ENCODE measurements at regions not wholly inside any gene's neighbourhood (a gene's known extent, or its start where the extent isn't known, plus 50 kb on each side); places are given as distances from the start of the nearest gene placed in this dataset.
"Not testable (repeated sequence)": the region's sequence is repeated elsewhere in the genome, so short reads cannot be mapped to it uniquely, and the experiment has no call there.

GRCh38 chr5:130759061-130759460 lies 406.0 kb downstream of the HINT1 start:
- Histone ChIP-seq H3K36me3 (ENCODE audit: control insufficient read depth in 2 of 2, insufficient read depth in 2 of 2, low read length in 1 of 2) (no peaks in the 10 kb centered on the region), H3K4me3 (ENCODE audit: low read depth in 1 of 2, low read length in 2 of 2) (no peak overlapping the region), H3K4me1 (ENCODE audit: control insufficient read depth in 2 of 2, insufficient read depth in 2 of 2, low read length in 1 of 2) (no peaks in the 10 kb centered on the region), H3K27ac (ENCODE audit: low read depth in 2 of 2, low read length in 1 of 2) (no peak overlapping the region), H3K9me3 (ENCODE audit: control insufficient read depth in 2 of 2, insufficient read depth in 1 of 2, low read depth in 1 of 2, low read length in 1 of 2) (no peaks in the 10 kb centered on the region), H3K27me3 (ENCODE audit: control insufficient read depth in 1 of 2, insufficient read depth in 2 of 2, low read length in 2 of 2) (no peaks in the 10 kb centered on the region)
- 52 to 69% methylated on average over 3 of the region's 3 CpGs for WGBS, 2 donors

DNA sequence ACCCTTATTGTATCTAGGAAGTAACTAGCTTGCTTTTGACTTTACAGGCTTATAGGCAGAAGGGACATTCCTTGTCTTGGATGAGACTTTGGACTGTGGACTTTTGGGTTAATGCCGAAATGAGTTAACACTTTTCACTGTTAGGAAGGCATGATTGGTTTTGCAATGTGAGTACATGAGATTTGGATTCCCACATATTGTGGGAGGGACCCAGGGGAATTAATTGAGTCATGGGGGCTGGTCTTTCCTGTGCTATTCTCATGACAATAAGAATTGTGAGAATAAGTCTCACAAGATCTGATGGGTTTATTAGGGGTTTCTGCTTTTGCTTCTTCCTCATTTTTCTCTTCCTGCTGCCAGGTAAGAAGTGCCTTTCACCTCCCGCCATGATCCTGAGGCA lies 417.5 kb downstream of the HINT1 start:
- H3K9me3 ChIP-seq (ENCODE audit: control insufficient read depth in 2 of 2, insufficient read depth in 1 of 2, low read depth in 1 of 2, low read length in 1 of 2) = no peaks in the 10 kb centered on the region
- H3K4me3 ChIP-seq (ENCODE audit: low read depth in 1 of 2, low read length in 2 of 2) = no peak overlapping the region
- 92 to 97% methylated on average over 2 of the region's 2 CpGs for WGBS, 2 donors
- H3K36me3 ChIP-seq (ENCODE audit: control insufficient read depth in 2 of 2, insufficient read depth in 2 of 2, low read length in 1 of 2) = no peaks in the 10 kb centered on the region
- no peak overlapping the region for H3K27ac ChIP-seq (ENCODE audit: low read depth in 2 of 2, low read length in 1 of 2)
- no peaks in the 10 kb centered on the region for H3K27me3 ChIP-seq (ENCODE audit: control insufficient read depth in 1 of 2, insufficient read depth in 2 of 2, low read length in 2 of 2)
- H3K4me1 ChIP-seq (ENCODE audit: control insufficient read depth in 2 of 2, insufficient read depth in 2 of 2, low read length in 1 of 2) = no peaks in the 10 kb centered on the region

DNA sequence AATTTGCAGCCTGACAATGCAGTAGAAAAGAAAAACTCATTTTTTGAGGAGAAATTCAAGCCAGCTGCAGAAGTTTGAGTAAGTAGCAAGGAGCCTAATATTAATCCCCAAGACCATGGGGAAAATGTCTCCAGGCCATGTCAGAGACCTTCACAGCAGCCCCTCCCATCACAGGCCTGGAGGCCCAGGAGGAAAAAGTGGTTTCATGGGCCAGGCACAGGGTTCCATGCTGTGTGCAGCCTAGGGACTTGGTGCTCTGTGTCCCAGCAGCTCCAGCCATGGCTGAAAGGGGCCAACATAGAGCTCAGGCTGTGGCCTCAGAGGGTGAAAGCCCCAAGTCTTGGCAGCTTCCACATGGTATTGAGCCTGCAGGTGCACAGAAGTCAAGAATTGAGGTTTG lies 418.4 kb downstream of the HINT1 start:
- H3K27me3 ChIP-seq (ENCODE audit: control insufficient read depth in 1 of 2, insufficient read depth in 2 of 2, low read length in 2 of 2); H3K27ac ChIP-seq (ENCODE audit: low read depth in 2 of 2, low read length in 1 of 2); H3K36me3 ChIP-seq (ENCODE audit: control insufficient read depth in 2 of 2, insufficient read depth in 2 of 2, low read length in 1 of 2); H3K4me1 ChIP-seq (ENCODE audit: control insufficient read depth in 2 of 2, insufficient read depth in 2 of 2, low read length in 1 of 2); H3K4me3 ChIP-seq (ENCODE audit: low read depth in 1 of 2, low read length in 2 of 2); H3K9me3 ChIP-seq (ENCODE audit: control insufficient read depth in 2 of 2, insufficient read depth in 1 of 2, low read depth in 1 of 2, low read length in 1 of 2): not testable (repeated sequence)

- Histone ChIP-seq H3K4me1 (ENCODE audit: control insufficient read depth in 2 of 2, insufficient read depth in 2 of 2, low read length in 1 of 2) (no peaks in the 10 kb centered on the region), H3K27ac (ENCODE audit: low read depth in 2 of 2, low read length in 1 of 2) (no peak overlapping the region), H3K27me3 (ENCODE audit: control insufficient read depth in 1 of 2, insufficient read depth in 2 of 2, low read length in 2 of 2) (no peaks in the 10 kb centered on the region), H3K9me3 (ENCODE audit: control insufficient read depth in 2 of 2, insufficient read depth in 1 of 2, low read depth in 1 of 2, low read length in 1 of 2) (no peaks in the 10 kb centered on the region), H3K4me3 (ENCODE audit: low read depth in 1 of 2, low read length in 2 of 2) (no peak overlapping the region), H3K36me3 (ENCODE audit: control insufficient read depth in 2 of 2, insufficient read depth in 2 of 2, low read length in 1 of 2) (no peaks in the 10 kb centered on the region)
- 43 to 54% methylated on average over 1 of the region's 1 CpG for WGBS, 2 donors
These were observed 422.0 kb downstream of the HINT1 start for GRCh38 chr5:130743092-130743491.

DNA sequence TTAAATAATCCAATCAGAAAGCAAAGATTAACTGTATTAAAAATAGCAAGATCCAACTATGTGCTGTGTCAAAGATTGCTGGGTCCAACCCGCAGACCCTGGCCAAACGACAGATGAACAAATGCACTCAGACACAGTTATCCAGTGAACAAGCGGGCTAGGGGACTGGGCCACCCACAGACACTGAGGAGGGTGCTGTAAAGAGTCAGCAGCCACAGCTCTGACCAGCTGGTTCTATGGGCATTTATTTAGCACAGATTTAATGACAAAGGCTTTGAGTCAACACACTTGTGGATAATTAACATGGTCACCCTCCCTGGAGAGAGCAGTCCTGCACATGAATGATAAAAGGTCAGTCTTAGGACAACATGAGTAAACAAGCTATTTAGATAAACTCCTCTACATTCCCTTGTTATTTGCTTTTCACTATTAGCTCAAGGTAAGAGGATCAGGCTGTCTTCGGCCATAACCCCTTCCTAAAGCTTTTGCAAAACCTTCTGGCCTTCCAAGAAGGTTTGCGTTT lies 424.9 kb downstream of the HINT1 start:
- Histone ChIP-seq H3K27me3 (ENCODE audit: control insufficient read depth in 1 of 2, insufficient read depth in 2 of 2, low read length in 2 of 2) (no peaks in the 10 kb centered on the region), H3K4me1 (ENCODE audit: control insufficient read depth in 2 of 2, insufficient read depth in 2 of 2, low read length in 1 of 2) (no peaks in the 10 kb centered on the region), H3K4me3 (ENCODE audit: low read depth in 1 of 2, low read length in 2 of 2) (no peak overlapping the region), H3K27ac (ENCODE audit: low read depth in 2 of 2, low read length in 1 of 2) (no peak overlapping the region), H3K9me3 (ENCODE audit: control insufficient read depth in 2 of 2, insufficient read depth in 1 of 2, low read depth in 1 of 2, low read length in 1 of 2) (no peaks in the 10 kb centered on the region), H3K36me3 (ENCODE audit: control insufficient read depth in 2 of 2, insufficient read depth in 2 of 2, low read length in 1 of 2) (no peaks in the 10 kb centered on the region)
- 83% methylated on average over 5 of the region's 5 CpGs for WGBS, 2 donors

- Histone ChIP-seq H3K4me1 (ENCODE audit: control insufficient read depth in 2 of 2, insufficient read depth in 2 of 2, low read length in 1 of 2) (no peaks in the 10 kb centered on the region), H3K4me3 (ENCODE audit: low read depth in 1 of 2, low read length in 2 of 2) (no peak overlapping the region), H3K9me3 (ENCODE audit: control insufficient read depth in 2 of 2, insufficient read depth in 1 of 2, low read depth in 1 of 2, low read length in 1 of 2) (no peaks in the 10 kb centered on the region), H3K27ac (ENCODE audit: low read depth in 2 of 2, low read length in 1 of 2) (no peak overlapping the region), H3K27me3 (ENCODE audit: control insufficient read depth in 1 of 2, insufficient read depth in 2 of 2, low read length in 2 of 2) (no peaks in the 10 kb centered on the region), H3K36me3 (ENCODE audit: control insufficient read depth in 2 of 2, insufficient read depth in 2 of 2, low read length in 1 of 2) (no peaks in the 10 kb centered on the region)
- 93 to 98% methylated on average over 4 of the region's 4 CpGs for WGBS, 2 donors
These were observed 433.2 kb downstream of the HINT1 start for GRCh38 chr5:130731839-130732238.

DNA sequence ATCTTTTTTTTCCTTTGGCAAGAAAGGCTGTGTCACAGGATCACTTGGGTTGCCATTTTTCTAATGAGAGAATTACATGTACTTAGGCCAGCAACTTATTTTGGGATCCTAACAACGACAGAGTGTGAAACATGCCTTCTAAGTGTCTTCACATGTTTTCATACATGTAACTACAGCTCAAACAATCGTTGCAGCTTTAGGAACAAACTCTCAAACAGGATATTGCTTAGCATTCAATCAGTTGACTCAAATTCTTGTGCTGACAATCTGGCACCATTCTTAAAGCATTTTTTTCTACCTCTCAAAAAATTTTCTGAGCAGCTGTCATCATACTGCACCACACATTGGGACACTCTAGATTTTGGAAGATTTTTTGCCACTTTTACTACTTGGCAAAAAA lies 435.5 kb downstream of the HINT1 start:
- Histone ChIP-seq H3K4me1 (ENCODE audit: control insufficient read depth in 2 of 2, insufficient read depth in 2 of 2, low read length in 1 of 2) (no peaks in the 10 kb centered on the region), H3K36me3 (ENCODE audit: control insufficient read depth in 2 of 2, insufficient read depth in 2 of 2, low read length in 1 of 2) (no peaks in the 10 kb centered on the region), H3K4me3 (ENCODE audit: low read depth in 1 of 2, low read length in 2 of 2) (no peak overlapping the region), H3K9me3 (ENCODE audit: control insufficient read depth in 2 of 2, insufficient read depth in 1 of 2, low read depth in 1 of 2, low read length in 1 of 2) (no peaks in the 10 kb centered on the region), H3K27me3 (ENCODE audit: control insufficient read depth in 1 of 2, insufficient read depth in 2 of 2, low read length in 2 of 2) (no peaks in the 10 kb centered on the region), H3K27ac (ENCODE audit: low read depth in 2 of 2, low read length in 1 of 2) (no peak overlapping the region)
- 38 to 47% methylated on average over 2 of the region's 2 CpGs for WGBS, 2 donors

DNA sequence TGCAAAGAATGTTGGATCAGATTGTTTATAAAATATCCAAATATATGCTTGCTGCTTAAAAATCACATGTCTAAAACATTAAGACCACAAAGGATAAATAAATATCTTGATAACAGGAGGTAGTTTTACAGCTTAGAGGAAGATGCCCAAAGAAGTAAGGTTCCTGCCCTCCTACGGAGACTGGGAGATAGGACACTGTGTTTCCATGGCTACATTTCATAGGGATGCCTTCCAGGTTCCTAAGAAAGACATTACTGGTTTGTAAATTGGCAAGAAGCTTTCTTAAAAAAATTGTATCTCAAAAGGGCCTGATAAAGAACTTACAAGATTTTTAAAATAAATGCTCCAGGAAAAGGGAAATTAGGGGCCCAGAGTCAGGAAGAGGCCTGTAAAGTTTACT lies 437.2 kb downstream of the HINT1 start:
- no peaks in the 10 kb centered on the region for H3K9me3 ChIP-seq (ENCODE audit: control insufficient read depth in 2 of 2, insufficient read depth in 1 of 2, low read depth in 1 of 2, low read length in 1 of 2)
- H3K4me3 ChIP-seq (ENCODE audit: low read depth in 1 of 2, low read length in 2 of 2) = no peak overlapping the region
- 79 to 81% methylated on average over 1 of the region's 1 CpG for WGBS, 2 donors
- no peaks in the 10 kb centered on the region for H3K27me3 ChIP-seq (ENCODE audit: control insufficient read depth in 1 of 2, insufficient read depth in 2 of 2, low read length in 2 of 2)
- no peaks in the 10 kb centered on the region for H3K36me3 ChIP-seq (ENCODE audit: control insufficient read depth in 2 of 2, insufficient read depth in 2 of 2, low read length in 1 of 2)
- no peak overlapping the region for H3K27ac ChIP-seq (ENCODE audit: low read depth in 2 of 2, low read length in 1 of 2)
- no peaks in the 10 kb centered on the region for H3K4me1 ChIP-seq (ENCODE audit: control insufficient read depth in 2 of 2, insufficient read depth in 2 of 2, low read length in 1 of 2)

DNA sequence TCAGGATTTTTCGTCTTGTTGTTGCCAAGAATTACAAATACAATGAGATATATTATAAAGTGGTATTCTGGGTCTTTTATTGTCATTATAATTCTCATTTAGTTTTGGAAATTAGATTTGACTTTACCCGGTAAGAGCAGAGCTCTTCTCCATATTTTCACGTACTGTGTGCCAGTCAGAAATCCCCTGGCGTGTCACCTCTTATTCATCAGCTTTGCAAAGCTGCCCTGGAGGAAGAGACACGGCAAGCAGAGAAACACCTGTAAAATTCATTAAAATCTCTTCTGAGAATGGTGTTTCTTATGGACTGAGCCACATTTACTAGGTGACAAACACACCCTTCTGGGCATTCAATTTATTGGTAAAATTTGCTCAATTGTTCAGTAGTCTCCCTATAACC lies 440.4 kb downstream of the HINT1 start:
- Histone ChIP-seq H3K36me3 (ENCODE audit: control insufficient read depth in 2 of 2, insufficient read depth in 2 of 2, low read length in 1 of 2) (no peaks in the 10 kb centered on the region), H3K27me3 (ENCODE audit: control insufficient read depth in 1 of 2, insufficient read depth in 2 of 2, low read length in 2 of 2) (no peaks in the 10 kb centered on the region), H3K27ac (ENCODE audit: low read depth in 2 of 2, low read length in 1 of 2) (no peak overlapping the region), H3K4me1 (ENCODE audit: control insufficient read depth in 2 of 2, insufficient read depth in 2 of 2, low read length in 1 of 2) (no peaks in the 10 kb centered on the region), H3K4me3 (ENCODE audit: low read depth in 1 of 2, low read length in 2 of 2) (no peak overlapping the region), H3K9me3 (ENCODE audit: control insufficient read depth in 2 of 2, insufficient read depth in 1 of 2, low read depth in 1 of 2, low read length in 1 of 2) (no peaks in the 10 kb centered on the region)
- WGBS, 2 donors = 51 to 69% methylated on average over 5 of the region's 5 CpGs

DNA sequence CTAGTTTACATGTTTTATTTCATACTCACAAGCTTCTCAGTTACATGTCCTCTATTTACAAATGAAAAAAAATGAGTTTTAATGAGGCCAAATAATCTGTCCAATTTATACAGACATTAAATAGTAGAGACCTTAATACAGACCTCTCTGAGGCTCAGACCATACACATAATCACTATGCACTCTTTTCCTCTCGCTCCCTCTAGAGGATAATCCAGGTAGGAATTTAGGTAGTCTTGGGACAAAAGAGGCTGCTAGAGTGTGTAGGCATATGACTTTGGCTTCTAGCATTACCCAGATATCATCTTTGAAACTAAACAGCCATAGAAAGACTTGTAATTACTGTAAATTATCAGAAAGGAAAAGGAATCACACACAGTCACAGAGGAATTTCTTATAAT lies 444.7 kb downstream of the HINT1 start:
- WGBS, 2 donors = 18 to 22% methylated on average over 1 of the region's 1 CpG
- Histone ChIP-seq H3K4me3 (ENCODE audit: low read depth in 1 of 2, low read length in 2 of 2) (no peak overlapping the region), H3K4me1 (ENCODE audit: control insufficient read depth in 2 of 2, insufficient read depth in 2 of 2, low read length in 1 of 2) (no peaks in the 10 kb centered on the region), H3K9me3 (ENCODE audit: control insufficient read depth in 2 of 2, insufficient read depth in 1 of 2, low read depth in 1 of 2, low read length in 1 of 2) (no peaks in the 10 kb centered on the region), H3K27ac (ENCODE audit: low read depth in 2 of 2, low read length in 1 of 2) (no peak overlapping the region), H3K36me3 (ENCODE audit: control insufficient read depth in 2 of 2, insufficient read depth in 2 of 2, low read length in 1 of 2) (no peaks in the 10 kb centered on the region), H3K27me3 (ENCODE audit: control insufficient read depth in 1 of 2, insufficient read depth in 2 of 2, low read length in 2 of 2) (no peaks in the 10 kb centered on the region)
